ENCODE measurements at regions not wholly inside any gene's neighbourhood (a gene's known extent, or its start where the extent isn't known, plus 50 kb on each side); places are given as distances from the start of the nearest gene placed in this dataset.

- H3K9me3 ChIP-seq (ENCODE audit: control insufficient read depth, insufficient read depth, low read length) = no peaks in the 10 kb centered on the region
- no peak for DNase-seq
- Mint-ChIP-seq H3K27ac (no peak overlapping the region), H3K36me3 (no peaks in the 10 kb centered on the region), H3K4me3 (no peak overlapping the region), H3K27me3 (ENCODE audit: low read depth in 2 of 2) (peaks cover 8 to 12% of the 10 kb centered on the region in 2 donors), H3K9me3 (no peaks in the 10 kb centered on the region), H3K4me1 (no peaks in the 10 kb centered on the region)
- no peak for TF ChIP-seq CTCF (IDR thresholded peaks at IDR 0.05)
- ATAC-seq = no peak
- H3K4me1 ChIP-seq (ENCODE audit: control insufficient read depth, insufficient read depth, low read length) = no peaks in the 10 kb centered on the region
- H3K36me3 ChIP-seq (ENCODE audit: control insufficient read depth, insufficient read depth, low read length) = no peaks in the 10 kb centered on the region
- H3K27ac ChIP-seq (ENCODE audit: low read length) = no peak overlapping the region
- WGBS (ENCODE audit: insufficient coverage) = 100% methylated on average over 1 of the region's 1 CpG
- no peaks in the 10 kb centered on the region for H3K27me3 ChIP-seq (ENCODE audit: control insufficient read depth, insufficient read depth, low read length)
- no peak overlapping the region for H3K4me3 ChIP-seq (ENCODE audit: low read length)
- intact Hi-C loops (cut with micrococcal nuclease) = no loop called here
These were observed 114.4 kb downstream of the PCSK1 start for GRCh38 chr5:96318569-96319110.

GRCh38 chr5:96317945-96318344 lies 115.1 kb downstream of the PCSK1 start:
- H3K9me3 ChIP-seq (ENCODE audit: control insufficient read depth, insufficient read depth, low read length) = no peaks in the 10 kb centered on the region
- 99% methylated on average over 3 of the region's 3 CpGs for WGBS (ENCODE audit: insufficient coverage)
- H3K4me3 ChIP-seq (ENCODE audit: low read length) = no peak overlapping the region
- no peak for TF ChIP-seq CTCF (IDR thresholded peaks at IDR 0.05)
- H3K36me3 ChIP-seq (ENCODE audit: control insufficient read depth, insufficient read depth, low read length) = no peaks in the 10 kb centered on the region
- DNase-seq = no peak
- H3K4me1 Mint-ChIP-seq = no peaks in the 10 kb centered on the region
- no peaks in the 10 kb centered on the region for H3K36me3 Mint-ChIP-seq
- H3K4me1 ChIP-seq (ENCODE audit: control insufficient read depth, insufficient read depth, low read length) = no peaks in the 10 kb centered on the region
- no peaks in the 10 kb centered on the region for H3K27me3 ChIP-seq (ENCODE audit: control insufficient read depth, insufficient read depth, low read length)
- H3K9me3 Mint-ChIP-seq = no peaks in the 10 kb centered on the region
- H3K4me3 Mint-ChIP-seq = no peak overlapping the region
- H3K27ac Mint-ChIP-seq = no peak overlapping the region
- no peak for ATAC-seq
- intact Hi-C loops (cut with micrococcal nuclease) = no loop called here
- peaks cover 8 to 16% of the 10 kb centered on the region in 2 donors for H3K27me3 Mint-ChIP-seq (ENCODE audit: low read depth in 2 of 2)
- no peak overlapping the region for H3K27ac ChIP-seq (ENCODE audit: low read length)

- Mint-ChIP-seq H3K4me1 (no peaks in the 10 kb centered on the region), H3K36me3 (peaks cover 9% of the 10 kb centered on the region), H3K4me3 (no peak overlapping the region), H3K27ac (no peak overlapping the region), H3K27me3 (ENCODE audit: low read depth in 2 of 2) (peaks cover 8 to 27% of the 10 kb centered on the region in 2 donors), H3K9me3 (peaks cover 0 to 5% of the 10 kb centered on the region in 2 donors)
- H3K27ac ChIP-seq (ENCODE audit: low read length) = no peak overlapping the region
- no peak for ATAC-seq
- intact Hi-C loops (cut with micrococcal nuclease) = no loop called here
- no peaks in the 10 kb centered on the region for H3K27me3 ChIP-seq (ENCODE audit: control insufficient read depth, insufficient read depth, low read length)
- WGBS (ENCODE audit: insufficient coverage) = 70% methylated on average over 2 of the region's 2 CpGs
- no peak for TF ChIP-seq CTCF (IDR thresholded peaks at IDR 0.05)
- DNase-seq = no peak
- H3K9me3 ChIP-seq (ENCODE audit: control insufficient read depth, insufficient read depth, low read length) = no peaks in the 10 kb centered on the region
- H3K4me1 ChIP-seq (ENCODE audit: control insufficient read depth, insufficient read depth, low read length) = no peaks in the 10 kb centered on the region
- no peaks in the 10 kb centered on the region for H3K36me3 ChIP-seq (ENCODE audit: control insufficient read depth, insufficient read depth, low read length)
- no peak overlapping the region for H3K4me3 ChIP-seq (ENCODE audit: low read length)
These were observed 116.6 kb downstream of the PCSK1 start for GRCh38 chr5:96316487-96316886.

- intact Hi-C loops (cut with micrococcal nuclease) = no loop called here
- ATAC-seq (no peak), DNase-seq (no peak)
- H3K27ac ChIP-seq (ENCODE audit: low read length) = no peak overlapping the region
- H3K4me3 ChIP-seq (ENCODE audit: low read length) = no peak overlapping the region
- no peaks in the 10 kb centered on the region for H3K36me3 ChIP-seq (ENCODE audit: control insufficient read depth, insufficient read depth, low read length)
- H3K9me3 ChIP-seq (ENCODE audit: control insufficient read depth, insufficient read depth, low read length) = no peaks in the 10 kb centered on the region
- no peaks in the 10 kb centered on the region for H3K4me1 Mint-ChIP-seq
- no peaks in the 10 kb centered on the region for H3K27me3 ChIP-seq (ENCODE audit: control insufficient read depth, insufficient read depth, low read length)
- TF ChIP-seq CTCF (IDR thresholded peaks at IDR 0.05) = no peak
- H3K4me1 ChIP-seq (ENCODE audit: control insufficient read depth, insufficient read depth, low read length) = no peaks in the 10 kb centered on the region
- no peak overlapping the region for H3K4me3 Mint-ChIP-seq
- H3K9me3 Mint-ChIP-seq = peaks cover 2 to 8% of the 10 kb centered on the region in 2 donors
- peaks cover 13% of the 10 kb centered on the region for H3K36me3 Mint-ChIP-seq
- H3K27me3 Mint-ChIP-seq (ENCODE audit: low read depth in 2 of 2) = peaks cover 8 to 31% of the 10 kb centered on the region in 2 donors
- H3K27ac Mint-ChIP-seq = no peak overlapping the region
These were observed 117.0 kb downstream of the PCSK1 start for GRCh38 chr5:96316017-96316416.

Data from natural killer cell (primary cell).